ENCODE measurements at regions not wholly inside any gene's neighbourhood (a gene's known extent, or its start where the extent isn't known, plus 50 kb on each side); places are given as distances from the start of the nearest gene placed in this dataset.
"Not testable (repeated sequence)": the region's sequence is repeated elsewhere in the genome, so short reads cannot be mapped to it uniquely, and the experiment has no call there.

- DNase-seq (ENCODE audit: low read depth in 3 of 3, low spot score in 2 of 3) = no peak
Observed at GRCh38 chr2:193476171-193476800, 1281.6 kb upstream of the TMEFF2 start.

GRCh38 chr2:193475038-193475437 lies 1280.3 kb upstream of the TMEFF2 start:
- DNase-seq (ENCODE audit: low read depth in 3 of 3, low spot score in 2 of 3) = no peak

- no peak for DNase-seq (ENCODE audit: low read depth in 3 of 3, low spot score in 2 of 3)
Observed at GRCh38 chr2:193469251-193469650, 1274.5 kb upstream of the TMEFF2 start.

- no peak for DNase-seq (ENCODE audit: low read depth in 3 of 3, low spot score in 2 of 3)
Observed at GRCh38 chr2:193467276-193467987, 1272.7 kb upstream of the TMEFF2 start.

- no peak for DNase-seq (ENCODE audit: low read depth in 3 of 3, low spot score in 2 of 3)
Observed at GRCh38 chr2:193463011-193463410, 1268.3 kb upstream of the TMEFF2 start.

GRCh38 chr2:193462411-193462810 lies 1267.7 kb upstream of the TMEFF2 start:
- no peak for DNase-seq (ENCODE audit: low read depth in 3 of 3, low spot score in 2 of 3)

GRCh38 chr2:193461431-193461934 lies 1266.8 kb upstream of the TMEFF2 start:
- DNase-seq (ENCODE audit: low read depth in 3 of 3, low spot score in 2 of 3) = no peak

GRCh38 chr2:193446967-193447366 lies 1252.2 kb upstream of the TMEFF2 start:
- DNase-seq (ENCODE audit: low read depth in 3 of 3, low spot score in 2 of 3) = no peak

- DNase-seq (ENCODE audit: low read depth in 3 of 3, low spot score in 2 of 3) = no peak
Observed at GRCh38 chr2:193442293-193442692, 1247.6 kb upstream of the TMEFF2 start.

GRCh38 chr2:193428336-193428818 lies 1233.6 kb upstream of the TMEFF2 start:
- DNase-seq (ENCODE audit: low read depth in 3 of 3, low spot score in 2 of 3) = no peak

- DNase-seq (ENCODE audit: low read depth in 3 of 3, low spot score in 2 of 3) = not testable (repeated sequence)
Observed at GRCh38 chr2:193412368-193412767, 1217.6 kb upstream of the TMEFF2 start.

GRCh38 chr2:193409951-193410350 lies 1215.2 kb upstream of the TMEFF2 start:
- DNase-seq (ENCODE audit: low read depth in 3 of 3, low spot score in 2 of 3) = no peak

- no peak for DNase-seq (ENCODE audit: low read depth in 3 of 3, low spot score in 2 of 3)
Observed at GRCh38 chr2:193382583-193382982, 1187.8 kb upstream of the TMEFF2 start.

GRCh38 chr2:193377789-193378188 lies 1183.1 kb upstream of the TMEFF2 start:
- DNase-seq (ENCODE audit: low read depth in 3 of 3, low spot score in 2 of 3) = no peak

GRCh38 chr2:193373120-193373519 lies 1178.4 kb upstream of the TMEFF2 start:
- DNase-seq (ENCODE audit: low read depth in 3 of 3, low spot score in 2 of 3) = no peak

GRCh38 chr2:193371200-193371599 lies 1176.5 kb upstream of the TMEFF2 start:
- no peak for DNase-seq (ENCODE audit: low read depth in 3 of 3, low spot score in 2 of 3)

- DNase-seq (ENCODE audit: low read depth in 3 of 3, low spot score in 2 of 3) = no peak
Observed at GRCh38 chr2:193368615-193369014, 1173.9 kb upstream of the TMEFF2 start.

- no peak for DNase-seq (ENCODE audit: low read depth in 3 of 3, low spot score in 2 of 3)
Observed at GRCh38 chr2:193357508-193357907, 1162.8 kb upstream of the TMEFF2 start.

- DNase-seq (ENCODE audit: low read depth in 3 of 3, low spot score in 2 of 3) = not testable (repeated sequence)
Observed at GRCh38 chr2:193352665-193353242, 1158.0 kb upstream of the TMEFF2 start.

- DNase-seq (ENCODE audit: low read depth in 3 of 3, low spot score in 2 of 3) = no peak
Observed at GRCh38 chr2:193350509-193350908, 1155.8 kb upstream of the TMEFF2 start.

- DNase-seq (ENCODE audit: low read depth in 3 of 3, low spot score in 2 of 3) = no peak
Observed at GRCh38 chr2:193349642-193350041, 1154.9 kb upstream of the TMEFF2 start.

- no peak for DNase-seq (ENCODE audit: low read depth in 3 of 3, low spot score in 2 of 3)
Observed at GRCh38 chr2:193348055-193348454, 1153.3 kb upstream of the TMEFF2 start.
